ENCODE measurements at regions not wholly inside any gene's neighbourhood (a gene's known extent, or its start where the extent isn't known, plus 50 kb on each side); places are given as distances from the start of the nearest gene placed in this dataset.

- TF ChIP-seq CTCF (IDR thresholded peaks at IDR 0.05; ENCODE audit: unreplicated experiment): no peak
- Mint-ChIP-seq H3K27me3 (ENCODE audit: unreplicated experiment) (no peaks in the 10 kb centered on the region), H3K9me3 (ENCODE audit: unreplicated experiment) (no peaks in the 10 kb centered on the region), H3K36me3 (ENCODE audit: low read depth, unreplicated experiment) (no peaks in the 10 kb centered on the region), H3K4me1 (ENCODE audit: unreplicated experiment) (no peaks in the 10 kb centered on the region), H3K4me3 (ENCODE audit: unreplicated experiment) (no peak overlapping the region), H3K27ac (ENCODE audit: unreplicated experiment) (no peak overlapping the region)
- no peak for DNase-seq (ENCODE audit: low spot score)
These were observed 861.1 kb downstream of the GALC start for GRCh38 chr14:87131879-87132278.

GRCh38 chr14:87122166-87122565 is 870.8 kb downstream of the GALC start:
- no peak overlapping the region for H3K27ac Mint-ChIP-seq (ENCODE audit: unreplicated experiment)
- TF ChIP-seq CTCF (IDR thresholded peaks at IDR 0.05; ENCODE audit: unreplicated experiment): no peak
- H3K27me3 Mint-ChIP-seq (ENCODE audit: unreplicated experiment): peaks cover 2% of the 10 kb centered on the region
- DNase-seq (ENCODE audit: low spot score): no peak
- no peaks in the 10 kb centered on the region for H3K36me3 Mint-ChIP-seq (ENCODE audit: low read depth, unreplicated experiment)
- H3K9me3 Mint-ChIP-seq (ENCODE audit: unreplicated experiment): peaks cover 5% of the 10 kb centered on the region
- no peak overlapping the region for H3K4me3 Mint-ChIP-seq (ENCODE audit: unreplicated experiment)
- H3K4me1 Mint-ChIP-seq (ENCODE audit: unreplicated experiment): peaks cover 6% of the 10 kb centered on the region

GRCh38 chr14:87121716-87122115 is 871.3 kb downstream of the GALC start:
- peaks cover 6% of the 10 kb centered on the region for H3K4me1 Mint-ChIP-seq (ENCODE audit: unreplicated experiment)
- no peak for DNase-seq (ENCODE audit: low spot score)
- H3K27me3 Mint-ChIP-seq (ENCODE audit: unreplicated experiment): peaks cover 2% of the 10 kb centered on the region
- no peak overlapping the region for H3K4me3 Mint-ChIP-seq (ENCODE audit: unreplicated experiment)
- no peak overlapping the region for H3K27ac Mint-ChIP-seq (ENCODE audit: unreplicated experiment)
- H3K9me3 Mint-ChIP-seq (ENCODE audit: unreplicated experiment): peaks cover 5% of the 10 kb centered on the region
- H3K36me3 Mint-ChIP-seq (ENCODE audit: low read depth, unreplicated experiment): no peaks in the 10 kb centered on the region
- TF ChIP-seq CTCF (IDR thresholded peaks at IDR 0.05; ENCODE audit: unreplicated experiment): no peak

- no peak for DNase-seq (ENCODE audit: low spot score)
- H3K36me3 Mint-ChIP-seq (ENCODE audit: low read depth, unreplicated experiment): no peaks in the 10 kb centered on the region
- no peaks in the 10 kb centered on the region for H3K4me1 Mint-ChIP-seq (ENCODE audit: unreplicated experiment)
- H3K27ac Mint-ChIP-seq (ENCODE audit: unreplicated experiment): no peak overlapping the region
- no peaks in the 10 kb centered on the region for H3K9me3 Mint-ChIP-seq (ENCODE audit: unreplicated experiment)
- no peak overlapping the region for H3K4me3 Mint-ChIP-seq (ENCODE audit: unreplicated experiment)
- TF ChIP-seq CTCF (IDR thresholded peaks at IDR 0.05; ENCODE audit: unreplicated experiment): no peak
- H3K27me3 Mint-ChIP-seq (ENCODE audit: unreplicated experiment): no peaks in the 10 kb centered on the region
These were observed 877.7 kb downstream of the GALC start for GRCh38 chr14:87115234-87115633.

GRCh38 chr14:87113286-87113685 is 879.7 kb downstream of the GALC start:
- no peak overlapping the region for H3K27ac Mint-ChIP-seq (ENCODE audit: unreplicated experiment)
- H3K27me3 Mint-ChIP-seq (ENCODE audit: unreplicated experiment): no peaks in the 10 kb centered on the region
- H3K36me3 Mint-ChIP-seq (ENCODE audit: low read depth, unreplicated experiment): no peaks in the 10 kb centered on the region
- DNase-seq (ENCODE audit: low spot score): no peak
- peaks cover 5% of the 10 kb centered on the region for H3K4me1 Mint-ChIP-seq (ENCODE audit: unreplicated experiment)
- peak; percentile 47 for TF ChIP-seq CTCF (IDR thresholded peaks at IDR 0.05; ENCODE audit: unreplicated experiment)
- H3K9me3 Mint-ChIP-seq (ENCODE audit: unreplicated experiment): no peaks in the 10 kb centered on the region
- no peak overlapping the region for H3K4me3 Mint-ChIP-seq (ENCODE audit: unreplicated experiment)
